Heart left ventricle (tissue), 13 donors: ENCODE measurements at regions not wholly inside any gene's neighbourhood (a gene's known extent, or its start where the extent isn't known, plus 50 kb on each side); places are given as distances from the start of the nearest gene placed in this dataset.
"Not testable (repeated sequence)": the region's sequence is repeated elsewhere in the genome, so short reads cannot be mapped to it uniquely, and the experiment has no call there.

ENCODE experiments used
- CTCF ChIP-seq, 12 donors: fragments of 200-600 bp; sonication (generic) in 4 of 12; IDR thresholded peaks; one replicate each; pipeline versions ENCODE4 v1.5.0 to v1.8.0; 2018 to 2022; ENCODE audit warnings: antibody characterized with exemption in 12 of 12, mild to moderate bottlenecking in 5 of 12
- POLR2A ChIP-seq, 2 donors: fragments of 450-650 bp; IDR thresholded peaks; one replicate each; pipeline ENCODE4 v1.6.1; 2017; ENCODE audit warnings: antibody characterized with exemption in 2 of 2, mild to moderate bottlenecking in 2 of 2, moderate library complexity in 2 of 2
- donor health status: ischemic (EF 13 %, LVEDD 7.1; RV severe dilation, severe dysfunction).
- donor health status: DM: no; HTN: yes; CAD: no.
- donor health status: DM: no; HTN: no; CAD: no.
- donor health status: ischemic (EF 25% LVEDD 6.9; RV normal size, moderate dysfunction).
- donor health status: ischemic (EF 25% LVEDD 5.7; RV mildly dilated, moderate dysfunction).
- donor health status: ischemic (EF 35%, LVEDD 5.7; RV mildly dilated, moderate dysfunction).
- donor health status: nonischemic (EF 11% LVEDD 7.7; RV severe dilation, severe dysfunction).
- donor health status: DM: yes; HTN: yes; CAD: no.
- donor health status: PGD.
- donor health status: ischemic (EF 29% LVEDD 5.4; RV normal size, mild dysfunction).
- donor health status: nonischemic (EF 23%, LVEDD 6.1; RV moderate dilation, normal function).

DNA sequence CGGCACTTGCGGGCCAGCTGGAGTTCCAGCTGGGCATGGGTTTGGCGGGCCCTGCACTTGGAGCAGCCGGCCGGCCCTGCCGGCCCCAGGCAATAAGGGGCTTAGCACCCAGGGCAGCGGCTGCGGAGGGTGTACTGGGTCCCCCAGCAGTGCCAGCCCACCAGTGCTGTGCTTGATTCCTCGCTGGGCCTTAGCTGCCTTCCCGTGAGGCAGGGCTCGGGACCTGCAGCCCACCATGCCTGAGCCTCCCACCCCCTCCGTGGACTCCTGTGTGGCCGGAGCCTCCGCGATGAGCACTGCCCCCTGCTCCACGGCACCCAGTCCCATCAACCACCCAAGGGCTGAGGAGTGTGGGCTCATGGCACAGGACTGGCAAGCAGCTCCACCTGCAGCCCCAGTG lies 118.1 kb upstream of the RIOK2 start:
- not testable (repeated sequence) for TF ChIP-seq CTCF, POLR2A (IDR thresholded peaks at IDR 0.05)
